DMS53 treated with DMSO at 0.1 percent for 48 hours (cell line): ENCODE measurements at regions not wholly inside any gene's neighbourhood (a gene's known extent, or its start where the extent isn't known, plus 50 kb on each side); places are given as distances from the start of the nearest gene placed in this dataset.

Experiments used
- DNase-seq: peaks from one replicate; lab custom pipeline; 2025; ENCODE audit not compliant: unreplicated experiment; lab: John Stamatoyannopoulos, UW

GRCh38 chr11:8796941-8797340 lies 114.0 kb upstream of the AKIP1 start:
- no peak for DNase-seq

GRCh38 chr11:8799273-8799672 lies 111.7 kb upstream of the AKIP1 start:
- no peak for DNase-seq

GRCh38 chr11:8800520-8801110 lies 110.4 kb upstream of the AKIP1 start:
- DNase-seq, result no peak

GRCh38 chr11:8801121-8801520 lies 109.9 kb upstream of the AKIP1 start:
- no peak for DNase-seq

GRCh38 chr11:8802251-8802650 lies 108.7 kb upstream of the AKIP1 start:
- no peak for DNase-seq

GRCh38 chr11:8803973-8804372 lies 107.0 kb upstream of the AKIP1 start:
- DNase-seq, result no peak

GRCh38 chr11:8805296-8805695 lies 105.7 kb upstream of the AKIP1 start:
- no peak for DNase-seq

GRCh38 chr11:8806974-8807373 lies 104.0 kb upstream of the AKIP1 start:
- no peak for DNase-seq

GRCh38 chr11:8807544-8808225 lies 103.3 kb upstream of the AKIP1 start:
- DNase-seq, result no peak

- no peak for DNase-seq
These were observed 102.8 kb upstream of the AKIP1 start for GRCh38 chr11:8808226-8808585.

- DNase-seq, result no peak
These were observed 101.6 kb upstream of the AKIP1 start for GRCh38 chr11:8809241-8809938.

GRCh38 chr11:8809939-8810539 lies 101.0 kb upstream of the AKIP1 start:
- DNase-seq, result peak; percentile 24

- peak; percentile 78 for DNase-seq
These were observed 100.3 kb upstream of the AKIP1 start for GRCh38 chr11:8810540-8811301.

- no peak for DNase-seq
These were observed 99.4 kb upstream of the AKIP1 start for GRCh38 chr11:8811571-8811970.

- DNase-seq, result no peak
These were observed 98.6 kb upstream of the AKIP1 start for GRCh38 chr11:8812438-8812837.

GRCh38 chr11:8813658-8814057 lies 97.3 kb upstream of the AKIP1 start:
- peak; percentile 35 for DNase-seq

GRCh38 chr11:8814209-8814922 lies 96.6 kb upstream of the AKIP1 start:
- peak; percentile 7 for DNase-seq

GRCh38 chr11:8814923-8815240 lies 96.1 kb upstream of the AKIP1 start:
- DNase-seq, result no peak

GRCh38 chr11:8818421-8818820 lies 92.6 kb upstream of the AKIP1 start:
- no peak for DNase-seq

GRCh38 chr11:8820401-8820800 lies 90.6 kb upstream of the AKIP1 start:
- no peak for DNase-seq

GRCh38 chr11:8822469-8822868 lies 88.5 kb upstream of the AKIP1 start:
- DNase-seq, result no peak
